ENCODE measurements at regions not wholly inside any gene's neighbourhood (a gene's known extent, or its start where the extent isn't known, plus 50 kb on each side); places are given as distances from the start of the nearest gene placed in this dataset.

- TF ChIP-seq CTCF (IDR thresholded peaks at IDR 0.05; ENCODE audit: extremely low read depth in 1 of 2, insufficient read depth in 1 of 2, low read depth in 1 of 2, low read length in 2 of 2): no peak
- no peak for TF ChIP-seq EZH2 (IDR thresholded peaks at IDR 0.05; ENCODE audit: borderline replicate concordance, low read depth, low read length, severe bottlenecking)
- TF ChIP-seq MAX (IDR thresholded peaks at IDR 0.05; ENCODE audit: insufficient read depth, insufficient read length): no peak
- no peak for TF ChIP-seq POLR2A (IDR thresholded peaks at IDR 0.05; ENCODE audit: low read depth, low read length)
- TF ChIP-seq POLR2AphosphoS5 (IDR thresholded peaks at IDR 0.05; ENCODE audit: insufficient read depth, low read depth, low read length): no peak
- no peak for TF ChIP-seq FOS (IDR thresholded peaks at IDR 0.05; ENCODE audit: borderline replicate concordance, insufficient read depth, low read length)
- no peak for TF ChIP-seq JUN (IDR thresholded peaks at IDR 0.05; ENCODE audit: borderline replicate concordance, insufficient read depth, insufficient read length, low read depth)
- no peak for TF ChIP-seq MYC (IDR thresholded peaks at IDR 0.05; ENCODE audit: low read depth, low read length)
These were observed 643.2 kb downstream of the RPL10L start for GRCh38 chr14:46008348-46008747.

All from endothelial cell of umbilical vein (primary cell).